GM19043 (cell line): ENCODE measurements at regions not wholly inside any gene's neighbourhood (a gene's known extent, or its start where the extent isn't known, plus 50 kb on each side); places are given as distances from the start of the nearest gene placed in this dataset.

ENCODE experiments used
- ATAC-seq: cut with Tn5 transposase; IDR thresholded peaks from one replicate; pipeline ENCODE4 v1.9.1; 2021; ENCODE audit warnings: low read depth; ENCODE audit not compliant: unreplicated experiment

DNA sequence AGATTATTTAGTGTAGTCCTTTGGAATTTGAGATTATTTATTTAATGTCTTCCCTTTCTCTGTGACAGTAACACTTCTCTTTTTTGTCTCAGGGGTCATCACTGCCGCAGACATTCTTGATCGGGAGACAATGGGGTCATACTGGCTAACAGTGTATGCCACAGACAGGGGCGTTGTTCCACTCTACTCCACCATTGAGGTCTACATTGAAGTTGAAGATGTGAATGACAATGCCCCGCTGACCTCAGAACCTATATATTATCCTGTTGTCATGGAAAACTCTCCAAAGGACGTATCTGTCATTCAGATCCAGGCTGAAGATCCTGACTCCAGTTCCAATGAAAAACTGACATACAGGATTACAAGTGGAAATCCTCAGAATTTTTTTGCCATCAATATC is 299.9 kb downstream of the FAT3 start:
- ATAC-seq, result no peak

DNA sequence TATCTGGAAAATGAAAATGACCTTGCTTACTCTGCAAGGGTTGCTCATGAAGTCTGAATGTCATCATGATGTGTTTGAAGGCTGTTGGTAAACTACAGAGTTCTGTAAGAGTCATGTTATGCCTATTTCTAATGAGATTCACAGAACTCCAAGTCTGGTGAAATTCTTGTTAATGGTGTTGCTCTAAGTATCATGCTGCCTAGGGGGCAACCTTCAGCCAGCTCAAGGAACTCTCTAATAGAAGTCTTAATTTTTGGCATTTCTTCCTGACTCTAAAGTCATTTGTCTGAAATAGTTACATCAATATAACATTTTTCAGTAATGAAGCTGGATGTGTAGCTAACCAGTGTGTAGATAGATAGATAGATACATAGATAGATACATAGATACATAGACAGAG is 302.8 kb downstream of the FAT3 start:
- no peak for ATAC-seq

DNA sequence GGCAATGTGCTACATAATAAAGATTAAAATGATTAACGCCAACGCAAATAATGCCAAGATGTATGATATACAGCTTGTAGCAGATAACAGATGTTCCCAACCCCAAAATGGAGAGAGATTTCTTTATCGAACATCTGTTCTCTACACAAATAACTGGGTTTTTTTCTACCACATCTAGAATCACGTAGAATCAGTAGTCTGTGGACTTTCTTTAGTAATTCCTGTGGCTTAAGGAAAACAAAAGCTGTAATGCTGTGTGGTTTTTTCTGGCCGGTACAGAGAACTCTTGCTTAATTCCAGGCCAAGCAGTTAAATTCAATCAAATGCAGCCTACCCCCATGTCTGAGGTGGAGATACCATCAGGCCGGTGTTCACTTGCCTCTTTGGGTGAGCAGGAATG is 303.4 kb downstream of the FAT3 start:
- ATAC-seq, result no peak

GRCh38 chr11:92531065-92531739 is 306.6 kb downstream of the FAT3 start:
- no peak for ATAC-seq

DNA sequence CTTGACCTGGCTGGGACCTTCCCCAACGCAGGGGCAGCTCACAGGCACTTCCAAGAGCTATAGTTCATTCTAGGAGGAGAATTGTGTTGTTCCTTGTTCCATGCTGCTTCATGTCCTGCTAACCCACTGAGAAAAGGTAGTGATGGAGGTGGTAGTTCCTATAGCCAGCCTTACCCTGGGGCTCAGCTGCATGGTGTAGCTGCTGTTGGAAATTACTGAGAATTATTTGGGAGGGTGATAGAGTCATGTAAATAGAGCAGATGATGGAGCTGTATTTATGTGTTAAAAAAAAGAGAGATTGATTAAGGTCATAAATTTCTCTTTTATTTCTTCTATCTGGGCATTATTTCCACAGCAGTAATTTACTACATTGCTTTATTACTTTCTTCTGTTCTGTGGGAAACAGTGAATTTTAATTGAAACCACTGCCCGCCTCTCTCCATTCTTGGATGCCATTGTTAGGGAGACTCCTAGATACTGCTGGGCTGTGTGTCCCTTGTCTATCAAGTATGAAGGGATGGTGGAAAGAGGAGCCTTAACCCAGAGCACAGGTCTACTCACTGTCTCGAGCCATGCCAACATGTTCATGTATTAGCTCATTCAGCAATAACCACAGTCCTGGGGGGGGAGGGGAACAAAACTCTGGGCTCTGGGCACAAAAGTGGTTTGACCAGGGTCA is 309.2 kb downstream of the FAT3 start:
- no peak for ATAC-seq

GRCh38 chr11:92536883-92537282 is 312.3 kb downstream of the FAT3 start:
- ATAC-seq, result no peak

- ATAC-seq, result no peak
These were observed 315.5 kb downstream of the FAT3 start for GRCh38 chr11:92540096-92540495.

GRCh38 chr11:92545906-92546471 is 321.4 kb downstream of the FAT3 start:
- no peak for ATAC-seq

- no peak for ATAC-seq
These were observed 322.0 kb downstream of the FAT3 start for GRCh38 chr11:92546603-92547002.

DNA sequence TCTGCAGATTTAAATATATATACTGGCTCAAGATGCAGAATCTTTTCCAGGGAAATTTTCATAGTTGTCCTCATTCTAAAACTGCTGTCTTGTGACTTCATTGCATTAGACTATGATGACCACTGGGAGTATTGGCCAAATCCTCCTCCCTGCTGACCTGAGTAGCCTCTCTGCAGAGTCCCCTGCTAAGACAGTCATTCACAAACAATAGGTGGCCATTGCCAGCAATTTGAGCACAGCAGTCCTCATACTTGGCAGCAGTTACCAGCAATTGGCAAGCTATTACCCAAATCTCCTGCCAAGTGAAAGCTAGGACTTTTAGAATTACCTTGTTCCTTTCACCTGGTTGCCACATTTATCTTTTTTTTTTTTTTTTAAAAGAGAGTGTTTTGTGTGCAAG is 325.8 kb downstream of the FAT3 start:
- ATAC-seq, result no peak

DNA sequence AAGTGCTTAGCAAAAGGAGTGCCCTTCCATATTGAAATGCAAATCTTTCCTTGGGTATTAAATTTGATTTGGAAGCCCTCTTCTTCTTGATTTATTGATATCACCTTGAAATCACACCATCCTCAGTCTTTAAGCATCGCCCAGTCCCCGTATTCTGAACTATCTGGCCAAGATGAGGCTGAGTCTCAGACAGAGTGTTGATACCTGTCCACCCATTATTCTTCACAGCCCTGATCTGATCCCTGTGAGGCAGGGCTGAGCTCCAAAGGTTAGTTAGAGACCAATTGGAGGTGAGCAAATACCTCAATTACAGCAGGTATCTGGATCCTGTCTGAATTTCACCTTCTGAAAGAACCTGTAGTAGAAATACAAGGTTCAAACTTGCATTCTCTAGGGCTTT is 326.3 kb downstream of the FAT3 start:
- ATAC-seq, result no peak

- no peak for ATAC-seq
These were observed 328.3 kb downstream of the FAT3 start for GRCh38 chr11:92552942-92553341.

- no peak for ATAC-seq
These were observed 330.1 kb downstream of the FAT3 start for GRCh38 chr11:92554688-92555087.

DNA sequence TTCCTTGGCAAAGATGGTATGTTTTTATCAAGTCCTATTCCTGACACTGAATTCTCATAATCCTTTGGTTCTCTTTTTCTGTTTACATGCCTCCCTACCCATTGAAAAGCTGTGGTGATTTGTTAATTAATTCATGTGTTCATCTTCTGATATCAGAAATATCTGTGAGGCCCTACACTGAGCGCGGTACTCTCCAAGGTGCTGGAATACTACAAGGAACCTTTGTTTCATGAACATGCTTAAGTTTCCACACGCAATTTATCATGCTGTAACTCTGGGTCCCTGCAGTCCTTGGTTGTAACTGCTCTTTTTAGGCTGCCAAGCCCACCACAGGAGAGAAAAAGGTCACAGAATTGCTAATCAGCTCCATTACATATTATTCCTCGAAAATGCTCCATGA is 331.8 kb downstream of the FAT3 start:
- no peak for ATAC-seq

GRCh38 chr11:92557879-92558278 is 333.3 kb downstream of the FAT3 start:
- no peak for ATAC-seq

- no peak for ATAC-seq
These were observed 333.7 kb downstream of the FAT3 start for GRCh38 chr11:92558323-92558722.

DNA sequence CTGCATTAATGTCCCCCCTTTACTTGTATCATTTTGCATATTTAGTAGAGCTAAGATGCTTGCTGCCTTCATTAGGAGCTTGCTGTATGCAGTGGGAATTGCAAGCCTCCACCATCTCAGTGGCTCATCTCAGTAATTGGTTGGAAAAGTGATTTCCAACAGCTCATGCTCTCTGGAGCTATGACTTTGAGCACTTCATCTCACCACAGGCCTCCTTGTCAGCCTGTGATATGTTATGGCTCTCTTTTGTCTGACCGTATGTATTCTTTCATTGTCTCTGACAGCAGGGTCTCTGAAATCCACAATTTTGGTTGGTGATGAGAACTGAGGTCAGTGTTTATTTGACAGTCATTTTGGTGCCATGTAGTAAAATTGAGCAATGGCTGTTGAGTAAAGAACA is 345.1 kb downstream of the FAT3 start:
- ATAC-seq, result no peak

- ATAC-seq, result no peak
These were observed 347.9 kb downstream of the FAT3 start for GRCh38 chr11:92572559-92572958.

DNA sequence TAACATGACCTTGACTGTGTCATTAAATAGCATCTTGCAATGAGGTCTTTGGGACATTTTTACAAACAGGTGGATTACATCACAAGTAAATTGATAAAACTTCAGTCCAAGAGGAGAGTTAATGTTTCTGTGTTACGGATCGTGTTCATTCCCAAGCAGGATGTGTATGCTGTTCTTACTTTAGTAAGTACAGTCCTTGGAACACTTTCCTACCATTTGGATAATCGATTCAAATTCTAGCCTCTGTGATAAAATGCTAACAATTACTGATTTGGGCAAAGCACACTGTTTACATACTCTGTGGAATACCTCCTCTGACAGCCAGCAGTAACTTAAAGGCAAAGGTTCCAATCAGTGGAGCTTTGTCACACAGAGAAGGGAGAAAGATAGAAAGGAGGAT is 351.7 kb downstream of the FAT3 start:
- no peak for ATAC-seq

DNA sequence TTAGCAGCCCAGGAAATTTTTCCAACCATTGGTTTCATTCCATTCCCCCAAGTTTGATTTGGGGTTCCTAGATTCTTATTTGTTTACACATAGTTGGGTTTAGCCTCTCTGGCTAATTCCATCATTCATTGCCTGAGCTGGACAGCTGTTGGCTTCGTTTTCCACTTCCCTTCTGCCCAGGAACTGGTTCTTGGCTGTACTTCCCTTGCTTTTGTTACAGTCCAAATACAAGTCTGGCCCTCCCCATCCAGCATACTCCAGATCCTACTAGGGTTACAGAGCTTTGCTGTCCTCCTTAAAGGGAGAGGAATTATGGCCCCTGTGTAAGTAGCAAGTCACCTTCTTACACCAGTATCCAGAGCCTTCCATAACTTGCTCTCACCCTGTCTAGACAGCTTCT is 356.3 kb downstream of the FAT3 start:
- ATAC-seq, result no peak

DNA sequence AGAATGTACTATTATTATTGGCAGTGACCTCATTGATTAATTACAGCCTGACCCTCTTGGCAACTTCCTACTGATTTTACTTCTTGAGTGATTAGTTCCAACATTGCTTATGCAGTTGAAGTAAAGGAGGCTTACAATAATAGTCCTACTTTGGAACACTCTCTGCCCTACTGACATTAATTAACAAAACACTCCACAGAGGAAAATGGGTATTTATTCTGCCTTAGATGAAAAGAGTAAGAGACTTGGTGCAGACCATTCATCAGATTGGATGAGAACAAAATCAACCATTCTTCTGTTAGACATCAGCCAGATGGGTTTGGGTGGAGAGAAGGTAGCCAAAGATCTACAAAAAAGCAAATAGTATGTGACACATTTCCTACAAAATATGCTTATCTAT is 363.8 kb downstream of the FAT3 start:
- no peak for ATAC-seq

DNA sequence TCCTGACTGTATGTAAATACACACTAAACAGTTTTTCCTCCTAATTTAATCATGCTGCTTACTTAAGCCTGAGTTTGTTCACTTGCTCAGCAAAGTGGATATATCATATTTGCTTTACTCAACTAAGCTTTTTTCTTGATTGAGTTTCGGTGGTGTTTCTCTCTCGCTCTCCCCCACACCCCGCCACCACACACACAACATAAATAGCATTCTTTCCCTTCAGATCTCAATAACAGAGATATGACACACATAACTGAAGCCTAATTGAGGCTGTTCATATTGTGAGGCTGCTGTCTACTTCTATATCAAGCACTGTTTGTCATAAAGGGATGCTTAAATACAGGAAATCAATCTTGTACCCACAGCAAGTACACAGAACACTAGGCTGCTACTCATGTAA is 364.9 kb downstream of the FAT3 start:
- ATAC-seq, result no peak
